ENCODE measurements at regions not wholly inside any gene's neighbourhood (a gene's known extent, or its start where the extent isn't known, plus 50 kb on each side); places are given as distances from the start of the nearest gene placed in this dataset.

DNA sequence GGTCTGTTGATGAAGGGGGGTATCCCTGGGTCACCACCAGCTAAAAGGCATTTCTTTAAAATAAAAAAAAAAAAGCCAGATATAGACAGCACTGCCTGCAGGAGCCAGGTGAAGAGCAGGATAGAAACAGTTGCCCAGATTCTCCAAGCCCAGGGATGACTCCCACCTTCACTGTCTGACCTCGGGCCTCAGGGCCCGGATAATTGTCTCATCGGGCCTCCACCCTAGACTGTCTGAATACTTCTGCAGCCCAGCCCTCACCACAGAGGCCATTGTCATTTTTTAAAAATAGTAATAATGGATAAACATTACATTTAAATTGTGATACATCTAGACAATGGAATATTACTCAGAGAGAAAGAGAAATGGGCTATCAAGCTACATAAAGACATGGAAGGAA, 92.8 kb upstream of the TNRC6C start:
- ATAC-seq (no peak), FAIRE-seq (no peak), DNase-seq (no peak)
- 70 to 77% methylated on average over 3 of the region's 3 CpGs for WGBS, 2 donors
- intact Hi-C loops (cut with DNase I): no loop called here
- Histone ChIP-seq H3K4me3 (no peak overlapping the region), H3K4me1 (no peaks in the 10 kb centered on the region), H3K9me3 (no peaks in the 10 kb centered on the region), H3K36me3 (no peaks in the 10 kb centered on the region), H3K27me3 (peaks cover 0 to 3% (median 0%) of the 10 kb centered on the region in 4 donors), H3K27ac (no peak overlapping the region)
- TF ChIP-seq, protein P1, sequence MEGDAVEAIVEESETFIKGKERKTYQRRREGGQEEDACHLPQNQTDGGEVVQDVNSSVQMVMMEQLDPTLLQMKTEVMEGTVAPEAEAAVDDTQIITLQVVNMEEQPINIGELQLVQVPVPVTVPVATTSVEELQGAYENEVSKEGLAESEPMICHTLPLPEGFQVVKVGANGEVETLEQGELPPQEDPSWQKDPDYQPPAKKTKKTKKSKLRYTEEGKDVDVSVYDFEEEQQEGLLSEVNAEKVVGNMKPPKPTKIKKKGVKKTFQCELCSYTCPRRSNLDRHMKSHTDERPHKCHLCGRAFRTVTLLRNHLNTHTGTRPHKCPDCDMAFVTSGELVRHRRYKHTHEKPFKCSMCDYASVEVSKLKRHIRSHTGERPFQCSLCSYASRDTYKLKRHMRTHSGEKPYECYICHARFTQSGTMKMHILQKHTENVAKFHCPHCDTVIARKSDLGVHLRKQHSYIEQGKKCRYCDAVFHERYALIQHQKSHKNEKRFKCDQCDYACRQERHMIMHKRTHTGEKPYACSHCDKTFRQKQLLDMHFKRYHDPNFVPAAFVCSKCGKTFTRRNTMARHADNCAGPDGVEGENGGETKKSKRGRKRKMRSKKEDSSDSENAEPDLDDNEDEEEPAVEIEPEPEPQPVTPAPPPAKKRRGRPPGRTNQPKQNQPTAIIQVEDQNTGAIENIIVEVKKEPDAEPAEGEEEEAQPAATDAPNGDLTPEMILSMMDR (IDR thresholded peaks at IDR 0.05): no peak

DNA sequence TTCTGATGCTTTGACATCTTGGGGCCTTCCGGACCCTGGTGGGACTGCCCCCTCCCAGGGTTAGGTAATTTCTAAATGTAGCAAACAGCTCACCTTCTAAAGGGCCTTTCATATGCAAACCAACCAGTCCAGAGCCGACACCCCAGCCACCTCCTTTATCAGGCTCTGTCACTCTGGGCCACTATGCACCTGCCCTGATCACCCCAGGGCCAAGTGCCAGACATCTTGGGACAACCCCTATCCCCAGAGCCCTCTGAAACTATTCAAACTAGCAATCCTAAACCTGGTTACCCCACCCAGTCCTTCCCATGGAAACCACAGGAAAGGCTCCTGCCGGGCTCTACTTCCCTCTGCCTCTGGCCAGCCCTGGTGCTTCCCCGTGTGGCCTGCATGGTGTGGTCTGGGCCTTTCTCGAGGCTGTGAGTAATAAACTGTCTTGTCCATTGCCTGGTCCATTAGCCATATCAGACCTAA, 91.2 kb upstream of the TNRC6C start:
- intact Hi-C loops (cut with DNase I): no loop called here
- ATAC-seq (no peak), FAIRE-seq (no peak), DNase-seq (peak in 1 of 6 donors; percentile 46)
- H3K4me1 ChIP-seq: no peaks in the 10 kb centered on the region
- no peaks in the 10 kb centered on the region for H3K36me3 ChIP-seq
- WGBS, 2 donors: 55 to 60% methylated on average over 5 of the region's 5 CpGs
- H3K27me3 ChIP-seq: peaks cover 0 to 9% (median 0%) of the 10 kb centered on the region in 4 donors
- no peak overlapping the region for H3K27ac ChIP-seq
- no peak overlapping the region for H3K4me3 ChIP-seq
- no peaks in the 10 kb centered on the region for H3K9me3 ChIP-seq
- TF ChIP-seq, protein P1 (IDR thresholded peaks at IDR 0.05): no peak

DNA sequence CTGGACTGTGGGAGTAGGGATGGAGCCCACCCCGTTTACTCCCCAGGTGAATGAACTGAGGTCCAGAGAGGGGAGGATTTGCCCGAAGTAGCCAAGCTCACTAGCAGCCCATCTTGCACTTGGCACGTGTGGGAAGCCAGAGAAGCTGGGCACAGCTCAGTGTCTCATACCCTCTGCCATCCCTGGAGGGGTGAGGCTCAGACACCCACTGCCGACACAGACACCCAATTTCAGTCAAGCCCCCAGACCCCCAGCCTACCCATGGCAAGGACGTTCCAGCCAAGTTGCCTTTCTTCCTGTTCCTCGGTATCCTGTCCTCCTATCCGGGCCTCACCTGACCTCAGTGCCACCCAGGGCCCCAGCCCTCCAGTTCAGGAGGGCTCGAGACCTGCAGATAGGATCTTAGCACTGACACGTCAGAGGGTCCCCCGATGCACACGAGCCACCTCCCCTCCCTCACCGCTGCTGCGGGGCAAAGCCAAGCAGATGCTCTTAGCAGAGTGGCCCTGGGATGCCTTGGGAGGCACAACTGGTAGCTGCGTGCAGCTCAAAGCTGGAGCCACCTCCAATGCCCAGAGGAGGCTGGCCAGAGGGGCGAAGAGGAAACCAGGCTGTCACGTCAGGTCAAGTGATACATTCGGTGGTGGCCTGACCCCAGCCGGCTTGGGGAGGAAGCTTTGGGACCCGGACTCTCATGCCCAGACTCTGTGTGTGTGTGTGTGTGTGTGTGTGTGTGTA, 90.4 kb upstream of the TNRC6C start:
- intact Hi-C loops (cut with DNase I): no loop called here
- ATAC-seq: no peak
- no peak for FAIRE-seq
- no peaks in the 10 kb centered on the region for H3K4me1 ChIP-seq
- H3K4me3 ChIP-seq: no peak overlapping the region
- H3K9me3 ChIP-seq: no peaks in the 10 kb centered on the region
- 62 to 70% methylated on average over 19 of the region's 19 CpGs for WGBS, 2 donors
- TF ChIP-seq, protein P1 (IDR thresholded peaks at IDR 0.05): no peak
- H3K36me3 ChIP-seq: no peaks in the 10 kb centered on the region
- no peak overlapping the region for H3K27ac ChIP-seq
- DNase-seq: peak in 2 of 6 donors; percentile 34 to 39
- H3K27me3 ChIP-seq: peaks cover 0 to 9% (median 0%) of the 10 kb centered on the region in 4 donors

DNA sequence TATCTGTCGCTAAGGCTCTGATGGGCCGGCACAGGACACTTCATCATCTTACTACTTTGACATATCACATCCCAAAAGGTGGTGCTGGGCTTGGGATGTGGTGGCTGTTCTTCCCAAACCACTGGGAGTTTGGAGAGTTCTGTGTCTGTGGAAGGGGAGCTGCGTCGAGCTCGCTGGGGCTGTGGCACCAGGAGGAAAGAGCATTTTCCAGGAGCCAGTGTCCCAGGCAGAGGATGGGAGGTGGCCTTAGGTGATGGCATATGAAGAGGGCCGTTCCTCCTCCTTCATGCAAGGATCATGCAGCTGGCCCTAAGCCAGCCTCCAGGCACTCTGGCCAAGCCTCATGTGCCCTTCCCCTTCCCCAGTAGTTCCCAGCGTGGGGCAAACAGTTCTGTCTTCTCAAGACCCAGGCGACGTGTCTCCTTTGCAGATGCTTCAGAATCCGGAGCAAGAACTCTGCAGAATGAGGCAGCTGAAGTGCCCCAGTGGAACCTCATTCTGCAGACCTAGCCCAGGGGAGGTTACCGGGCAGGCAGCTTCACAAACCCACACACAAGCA, 89.4 kb upstream of the TNRC6C start:
- no peak overlapping the region for H3K4me3 ChIP-seq
- no peak overlapping the region for H3K27ac ChIP-seq
- no peaks in the 10 kb centered on the region for H3K9me3 ChIP-seq
- ATAC-seq (no peak), DNase-seq (peak in 2 of 6 donors; percentile 20 to 38), FAIRE-seq (no peak)
- intact Hi-C loops (cut with DNase I): no loop called here
- TF ChIP-seq, protein P1 (IDR thresholded peaks at IDR 0.05): no peak
- peaks cover 0 to 9% (median 0%) of the 10 kb centered on the region in 4 donors for H3K27me3 ChIP-seq
- no peaks in the 10 kb centered on the region for H3K36me3 ChIP-seq
- WGBS, 2 donors: 43 to 45% methylated on average over 11 of the region's 11 CpGs
- H3K4me1 ChIP-seq: no peaks in the 10 kb centered on the region

DNA sequence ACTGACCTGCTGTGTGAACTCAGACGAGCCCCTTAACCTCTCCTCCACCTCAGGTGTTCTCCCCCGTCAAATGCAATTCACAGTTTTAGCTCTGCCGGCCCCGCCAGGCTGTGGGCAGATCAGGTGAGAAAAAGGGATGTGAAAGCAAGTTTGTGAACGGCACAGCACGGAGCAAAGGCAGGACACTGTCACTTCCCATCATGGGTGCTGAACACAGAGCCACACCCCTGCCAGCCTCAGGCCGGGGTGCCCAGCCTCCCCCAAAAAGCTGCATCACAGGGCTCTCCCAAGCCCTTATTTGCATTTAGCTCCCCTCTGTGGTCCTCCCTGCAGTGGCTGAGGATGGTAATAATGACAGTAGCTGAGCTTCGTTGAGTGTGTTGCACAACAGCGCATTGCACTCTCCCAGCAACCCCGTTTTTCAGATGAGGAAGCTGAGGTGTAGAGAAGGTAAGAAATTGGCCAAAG, 88.8 kb upstream of the TNRC6C start:
- FAIRE-seq (no peak), DNase-seq (peak in 3 of 6 donors; percentile 21 to 29 (median 28)), ATAC-seq (peak in 2 of 4 donors; percentile 55 to 58)
- TF ChIP-seq, protein P1 (IDR thresholded peaks at IDR 0.05): no peak
- Histone ChIP-seq H3K27ac (no peak overlapping the region), H3K27me3 (peaks cover 0 to 9% (median 0%) of the 10 kb centered on the region in 4 donors), H3K4me3 (no peak overlapping the region), H3K4me1 (no peaks in the 10 kb centered on the region), H3K36me3 (no peaks in the 10 kb centered on the region), H3K9me3 (no peaks in the 10 kb centered on the region)
- intact Hi-C loops (cut with DNase I): no loop called here
- 33 to 42% methylated on average over 10 of the region's 10 CpGs for WGBS, 2 donors

Measured in pancreas (tissue), 10 donors.